ENCODE measurements at regions not wholly inside any gene's neighbourhood (a gene's known extent, or its start where the extent isn't known, plus 50 kb on each side); places are given as distances from the start of the nearest gene placed in this dataset.

GRCh38 chr3:147132168-147132567 is 274.2 kb downstream of the ZIC4 start:
- TF ChIP-seq POLR2A (IDR thresholded peaks at IDR 0.05), result no peak
- no peak for TF ChIP-seq CTCF (IDR thresholded peaks at IDR 0.05)
- TF ChIP-seq POLR2AphosphoS5 (IDR thresholded peaks at IDR 0.05), result no peak
- TF ChIP-seq EP300 (IDR thresholded peaks at IDR 0.05), result no peak

Data from gastroesophageal sphincter (tissue), 3 donors.